H9 (cell line): ENCODE measurements at regions not wholly inside any gene's neighbourhood (a gene's known extent, or its start where the extent isn't known, plus 50 kb on each side); places are given as distances from the start of the nearest gene placed in this dataset.

ENCODE experiments used
- DNase-seq: peaks from one replicate; pipeline ENCODE4 v3.0.0-alpha.2; 2017
- H2AFZ ChIP-seq: one replicate; pipeline ENCODE4 v1.6.1; 2013; ENCODE audit warnings: mild to moderate bottlenecking, low read length, control low read depth, moderate library complexity
- H2AK5ac ChIP-seq: 2 replicates; pipeline ENCODE4 v1.6.1; 2013; ENCODE audit warnings: low read length, control low read depth, mixed read lengths; ENCODE audit not compliant: insufficient read length
- H2BK120ac ChIP-seq: one replicate; pipeline ENCODE4 v1.6.1; 2013; ENCODE audit warnings: low read depth, mild to moderate bottlenecking, low read length, control low read depth, inconsistent platforms; ENCODE audit not compliant: poor library complexity, severe bottlenecking
- H2BK12ac ChIP-seq: 2 replicates; pipeline ENCODE4 v1.6.1; 2013; ENCODE audit warnings: low read length, control low read depth, mixed read lengths, low read depth; ENCODE audit not compliant: insufficient read length
- H2BK15ac ChIP-seq: 2 replicates; pipeline ENCODE4 v1.6.1; 2013; ENCODE audit warnings: low read depth, low read length, control low read depth
- H2BK20ac ChIP-seq: one replicate; pipeline ENCODE4 v1.6.1; 2013; ENCODE audit warnings: low read depth, mild to moderate bottlenecking, low read length, control low read depth, inconsistent platforms; ENCODE audit not compliant: poor library complexity, severe bottlenecking
- H2BK5ac ChIP-seq: 2 replicates; pipeline ENCODE4 v1.6.1; 2013; ENCODE audit warnings: low read length, control low read depth, mixed read lengths; ENCODE audit not compliant: insufficient read length
- H3K14ac ChIP-seq: 2 replicates; pipeline ENCODE4 v1.6.1; 2013; ENCODE audit warnings: low read length, control low read depth; ENCODE audit not compliant: insufficient read depth
- H3K18ac ChIP-seq: 2 replicates; pipeline ENCODE4 v1.6.1; 2013; ENCODE audit warnings: low read depth, mild to moderate bottlenecking, mixed read lengths, low read length, control low read depth; ENCODE audit not compliant: insufficient read length
- H3K23ac ChIP-seq: 2 replicates; pipeline ENCODE4 v1.6.1; 2013; ENCODE audit warnings: low read length, control low read depth, mixed read lengths, low read depth; ENCODE audit not compliant: insufficient read length
- H3K23me2 ChIP-seq: 2 replicates; pipeline ENCODE4 v1.6.1; 2013; ENCODE audit warnings: low read depth, mild to moderate bottlenecking, mixed read lengths, low read length, control low read depth; ENCODE audit not compliant: insufficient read length, poor library complexity, severe bottlenecking
- H3K27ac ChIP-seq: 2 replicates; pipeline ENCODE4 v1.5.1; 2013; ENCODE audit warnings: low read length, control low read depth, mixed read lengths, low read depth; ENCODE audit not compliant: insufficient read length
- H3K27me3 ChIP-seq: 2 replicates; pipeline ENCODE4 v1.6.1; 2013; ENCODE audit warnings: low read length, control low read depth, inconsistent platforms; ENCODE audit not compliant: insufficient read depth
- H3K4ac ChIP-seq: 2 replicates; pipeline ENCODE4 v1.6.1; 2013; ENCODE audit warnings: low read depth, mild to moderate bottlenecking, control low read depth, inconsistent platforms, low read length, moderate library complexity
- H3K4me1 ChIP-seq: 2 replicates; pipeline ENCODE4 v1.6.1; 2013; ENCODE audit warnings: low read length, control low read depth, inconsistent platforms; ENCODE audit not compliant: insufficient read depth
- H3K4me2 ChIP-seq: 2 replicates; pipeline ENCODE4 v1.6.1; 2013; ENCODE audit warnings: low read length, control low read depth, mixed read lengths; ENCODE audit not compliant: insufficient read length, insufficient read depth
- H3K56ac ChIP-seq: 2 replicates; pipeline ENCODE4 v1.6.1; 2013; ENCODE audit warnings: low read depth, mild to moderate bottlenecking, mixed read lengths, low read length, control low read depth; ENCODE audit not compliant: insufficient read length
- H3K79me1 ChIP-seq: 2 replicates; pipeline ENCODE4 v1.6.1; 2013; ENCODE audit warnings: low read depth, mild to moderate bottlenecking, moderate library complexity, low read length, control low read depth, inconsistent platforms; ENCODE audit not compliant: insufficient read depth, poor library complexity, severe bottlenecking
- H3K79me2 ChIP-seq: 2 replicates; pipeline ENCODE4 v1.6.1; 2013; ENCODE audit warnings: low read length, control low read depth, inconsistent platforms; ENCODE audit not compliant: insufficient read depth
- H3K9ac ChIP-seq: 2 replicates; pipeline ENCODE4 v1.6.1; 2013; ENCODE audit warnings: low read length, control low read depth, mixed read lengths; ENCODE audit not compliant: insufficient read length; ENCODE audit errors: extremely low read depth
- H3K9me3 ChIP-seq: one replicate; pipeline ENCODE4 v1.6.1; 2013; ENCODE audit warnings: low read depth, low read length, inconsistent platforms; ENCODE audit not compliant: control insufficient read depth
- H3T11ph ChIP-seq: one replicate; pipeline ENCODE4 v1.6.1; 2013; ENCODE audit warnings: mild to moderate bottlenecking, low read length, control low read depth, inconsistent platforms
- H4K20me1 ChIP-seq: one replicate; pipeline ENCODE4 v1.6.1; 2013; ENCODE audit not compliant: control insufficient read depth, insufficient read length, insufficient read depth
- H4K5ac ChIP-seq: 2 replicates; pipeline ENCODE4 v1.6.1; 2013; ENCODE audit warnings: low read depth, mild to moderate bottlenecking, mixed read lengths, low read length, control low read depth; ENCODE audit not compliant: insufficient read length
- H4K8ac ChIP-seq: replicated peaks from 2 replicates; pipeline ENCODE4 v1.6.1; 2013; ENCODE audit warnings: low read length, control low read depth, mixed read lengths, low read depth; ENCODE audit not compliant: insufficient read length
- H4K91ac ChIP-seq: 2 replicates; pipeline ENCODE4 v1.6.1; 2013; ENCODE audit warnings: low read depth, mild to moderate bottlenecking, moderate library complexity, mixed read lengths, low read length, control low read depth; ENCODE audit not compliant: insufficient read length
- H3K27ac Mint-ChIP-seq, 3 experiments: 2 replicates in 2 of 3; 3 replicates in 1 of 3; pipeline ENCODE4 v1.8.0; 2020 to 2021; ENCODE audit warnings: mixed read lengths in 3 of 3, mild to moderate bottlenecking in 1 of 3, moderate library complexity in 1 of 3
- H3K27me3 Mint-ChIP-seq: 2 replicates; pipeline ENCODE4 v1.8.0; 2021; ENCODE audit warnings: low read depth, mild to moderate bottlenecking, moderate library complexity, mixed read lengths
- H3K36me3 Mint-ChIP-seq, 3 experiments: 2 replicates in 2 of 3; 3 replicates in 1 of 3; pipeline ENCODE4 v1.8.0; 2020 to 2021; ENCODE audit warnings: low read depth in 3 of 3, mixed read lengths in 3 of 3; ENCODE audit not compliant: insufficient read depth in 1 of 3
- H3K4me1 Mint-ChIP-seq, 2 experiments: 2 replicates each; pipeline ENCODE4 v1.8.0; 2020; ENCODE audit warnings: mixed read lengths in 2 of 2
- H3K4me3 Mint-ChIP-seq, 2 experiments: 2 replicates in 1 of 2; 3 replicates in 1 of 2; pipeline ENCODE4 v1.8.0; 2020 to 2021; ENCODE audit warnings: mild to moderate bottlenecking in 2 of 2, mixed read lengths in 2 of 2, moderate library complexity in 1 of 2
- H3K9me3 Mint-ChIP-seq, 2 experiments: 2 replicates in 1 of 2; 3 replicates in 1 of 2; pipeline ENCODE4 v1.8.0; 2020; ENCODE audit warnings: mild to moderate bottlenecking in 2 of 2, mixed read lengths in 2 of 2, moderate library complexity in 1 of 2
- WGBS: extraction: QIAGEN DNeasy Blood & Tissue Kit; methylation state at CpG from one replicate; pipeline ENCODE4 v1.1.7; 2013; ENCODE audit warnings: missing lambda C conversion rate, low lambda C conversion rate, mixed read lengths; ENCODE audit not compliant: insufficient read length; ENCODE audit errors: extremely low coverage; 5-methylcytosine and 5-hydroxymethylcytosine counted together
- TF ChIP-seq, protein P1 (sequence below): fragments of 200-600 bp; sonication (generic); conservative IDR thresholded peaks from 3 replicates; pipeline ENCODE4 v1.8.0; 2021; ENCODE audit warnings: antibody characterized with exemption, mild to moderate bottlenecking

DNA sequence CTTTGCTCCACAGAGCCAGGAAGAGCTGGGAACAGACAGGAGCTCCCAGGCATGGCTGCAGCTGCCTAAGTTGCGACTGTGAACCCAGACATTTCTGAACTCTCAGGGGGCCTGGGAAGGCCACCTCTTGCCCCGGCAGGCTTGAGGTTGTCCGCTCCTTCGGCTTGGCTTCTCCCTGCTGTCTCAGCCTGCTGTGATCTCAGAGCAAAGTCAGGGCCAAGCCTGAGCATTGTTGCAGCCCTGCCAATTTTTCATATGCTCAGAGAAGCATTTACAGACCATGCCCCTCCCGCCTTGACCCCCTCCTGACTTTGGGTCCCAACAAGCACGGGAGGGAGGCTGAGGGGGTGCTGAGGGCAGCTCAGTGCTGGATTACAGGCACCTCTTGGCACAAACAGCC, 1439.1 kb upstream of the FLRT2 start:
- Histone ChIP-seq H3K4me2 (no peak overlapping the region), H3K23me2 (no peaks in the 10 kb centered on the region), H2BK20ac (no peak overlapping the region), H4K91ac (no peak overlapping the region), H3K79me1 (no peaks in the 10 kb centered on the region), H3K79me2 (no peaks in the 10 kb centered on the region), H3K56ac (no peak overlapping the region), H2BK5ac (no peak overlapping the region), H3K14ac (peak overlapping the region; percentile 63; the same call in 1 of the 2 replicates), H2BK15ac (no peak overlapping the region), H2BK12ac (no peak overlapping the region), H2AK5ac (no peak overlapping the region), H3K4me1 (no peaks in the 10 kb centered on the region), H3K27me3 (no peaks in the 10 kb centered on the region), H3K9me3 (no peaks in the 10 kb centered on the region), H3K9ac (no peak overlapping the region), H4K5ac (no peak overlapping the region), H2BK120ac (no peak overlapping the region), H3K4ac (no peak overlapping the region; the same call in 1 of the 2 replicates), H3K18ac (no peak overlapping the region), H3K23ac (no peak overlapping the region), H3K27ac (no peak overlapping the region), H4K8ac (no peak overlapping the region), H2AFZ (no peak overlapping the region), H3T11ph (no peak overlapping the region), H4K20me1 (no peaks in the 10 kb centered on the region)
- no CpG with 5 or more reads among the region's 6 CpGs for WGBS
- no peak for DNase-seq
- TF ChIP-seq, protein P1, sequence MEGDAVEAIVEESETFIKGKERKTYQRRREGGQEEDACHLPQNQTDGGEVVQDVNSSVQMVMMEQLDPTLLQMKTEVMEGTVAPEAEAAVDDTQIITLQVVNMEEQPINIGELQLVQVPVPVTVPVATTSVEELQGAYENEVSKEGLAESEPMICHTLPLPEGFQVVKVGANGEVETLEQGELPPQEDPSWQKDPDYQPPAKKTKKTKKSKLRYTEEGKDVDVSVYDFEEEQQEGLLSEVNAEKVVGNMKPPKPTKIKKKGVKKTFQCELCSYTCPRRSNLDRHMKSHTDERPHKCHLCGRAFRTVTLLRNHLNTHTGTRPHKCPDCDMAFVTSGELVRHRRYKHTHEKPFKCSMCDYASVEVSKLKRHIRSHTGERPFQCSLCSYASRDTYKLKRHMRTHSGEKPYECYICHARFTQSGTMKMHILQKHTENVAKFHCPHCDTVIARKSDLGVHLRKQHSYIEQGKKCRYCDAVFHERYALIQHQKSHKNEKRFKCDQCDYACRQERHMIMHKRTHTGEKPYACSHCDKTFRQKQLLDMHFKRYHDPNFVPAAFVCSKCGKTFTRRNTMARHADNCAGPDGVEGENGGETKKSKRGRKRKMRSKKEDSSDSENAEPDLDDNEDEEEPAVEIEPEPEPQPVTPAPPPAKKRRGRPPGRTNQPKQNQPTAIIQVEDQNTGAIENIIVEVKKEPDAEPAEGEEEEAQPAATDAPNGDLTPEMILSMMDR: no peak
- no peak overlapping the region for H3K4me3 Mint-ChIP-seq
- H3K27me3 Mint-ChIP-seq: no peaks in the 10 kb centered on the region
- H3K9me3 Mint-ChIP-seq: peaks cover 2 to 3% of the 10 kb centered on the region in 2 experiments; a peak in 4 of 5 replicates
- peaks cover 0 to 3% (median 2%) of the 10 kb centered on the region in 3 experiments; a peak in 2 of 7 replicates for H3K36me3 Mint-ChIP-seq
- no peaks in the 10 kb centered on the region for H3K4me1 Mint-ChIP-seq
- H3K27ac Mint-ChIP-seq: no peak overlapping the region
